ENCODE measurements at regions not wholly inside any gene's neighbourhood (a gene's known extent, or its start where the extent isn't known, plus 50 kb on each side); places are given as distances from the start of the nearest gene placed in this dataset.

DNA sequence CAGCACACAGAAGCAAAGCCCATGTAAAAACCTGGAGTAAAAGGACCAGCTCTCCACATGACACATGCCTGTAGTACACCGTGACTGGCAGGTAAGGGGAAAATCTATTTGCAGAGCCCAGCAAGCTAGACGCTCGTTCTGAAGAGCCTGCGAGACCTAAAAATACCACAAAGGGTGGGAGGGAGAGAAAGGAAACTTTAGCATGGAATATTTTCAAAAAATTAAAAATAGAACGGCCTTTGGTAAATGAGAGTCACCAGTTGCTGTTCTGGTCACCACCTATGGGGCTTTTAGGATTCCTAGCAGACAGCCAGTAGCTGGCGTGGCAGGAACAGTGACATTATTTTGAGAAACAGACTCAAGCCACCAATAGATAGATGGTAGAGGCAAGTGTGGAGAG is 115.5 kb downstream of the MID1IP1 start:
- TF ChIP-seq EP300 (IDR thresholded peaks at IDR 0.05; ENCODE audit: borderline replicate concordance) (no peak), TEAD4 (IDR thresholded peaks at IDR 0.05) (no peak), CEBPB (IDR thresholded peaks at IDR 0.05) (no peak), REST (IDR thresholded peaks at IDR 0.05; ENCODE audit: low read depth) (no peak), FOXM1 (IDR thresholded peaks at IDR 0.05; ENCODE audit: borderline replicate concordance, low read depth) (no peak), MAX (IDR thresholded peaks at IDR 0.05) (no peak), USF1 (IDR thresholded peaks at IDR 0.05) (no peak), ZBTB7A (IDR thresholded peaks at IDR 0.05; ENCODE audit: low read depth) (no peak), NFIC (IDR thresholded peaks at IDR 0.05) (no peak), YY1 (IDR thresholded peaks at IDR 0.05; ENCODE audit: low read depth) (no peak), RAD21 (IDR thresholded peaks at IDR 0.05; ENCODE audit: low read depth) (no peak), EGR1 (IDR thresholded peaks at IDR 0.05) (no peak), TAF1 (IDR thresholded peaks at IDR 0.05; ENCODE audit: low read depth) (no peak), TCF12 (IDR thresholded peaks at IDR 0.05; ENCODE audit: low read depth) (no peak), CREB1 (IDR thresholded peaks at IDR 0.05; ENCODE audit: low read depth) (no peak)

DNA sequence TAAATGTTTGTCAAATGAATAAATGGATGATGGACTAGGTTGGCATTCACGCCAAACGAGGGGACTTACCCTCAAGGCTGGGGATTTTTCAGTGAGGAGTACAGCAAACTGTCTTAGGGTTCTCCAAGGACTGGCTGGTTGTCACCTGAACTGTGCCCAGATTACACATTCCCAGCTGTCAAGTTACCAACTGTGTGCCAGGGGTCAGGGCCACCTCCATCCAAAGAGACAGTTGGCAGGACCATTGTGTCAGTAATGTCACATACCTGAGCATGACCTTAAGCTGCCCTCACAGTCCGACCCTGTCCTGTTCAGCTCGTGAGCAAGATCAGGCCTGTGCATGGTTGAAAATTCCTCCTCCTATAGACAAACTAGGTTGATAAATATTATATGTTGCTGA is 116.7 kb downstream of the MID1IP1 start:
- no peak for TF ChIP-seq REST (IDR thresholded peaks at IDR 0.05; ENCODE audit: low read depth)
- no peak for TF ChIP-seq EGR1 (IDR thresholded peaks at IDR 0.05)
- no peak for TF ChIP-seq MAX (IDR thresholded peaks at IDR 0.05)
- TF ChIP-seq TCF12 (IDR thresholded peaks at IDR 0.05; ENCODE audit: low read depth): no peak
- TF ChIP-seq NFIC (IDR thresholded peaks at IDR 0.05): no peak
- TF ChIP-seq FOXM1 (IDR thresholded peaks at IDR 0.05; ENCODE audit: borderline replicate concordance, low read depth): no peak
- no peak for TF ChIP-seq USF1 (IDR thresholded peaks at IDR 0.05)
- TF ChIP-seq CREB1 (IDR thresholded peaks at IDR 0.05; ENCODE audit: low read depth): no peak
- no peak for TF ChIP-seq EP300 (IDR thresholded peaks at IDR 0.05; ENCODE audit: borderline replicate concordance)
- no peak for TF ChIP-seq CEBPB (IDR thresholded peaks at IDR 0.05)
- TF ChIP-seq RAD21 (IDR thresholded peaks at IDR 0.05; ENCODE audit: low read depth): no peak
- no peak for TF ChIP-seq TAF1 (IDR thresholded peaks at IDR 0.05; ENCODE audit: low read depth)
- TF ChIP-seq TEAD4 (IDR thresholded peaks at IDR 0.05): no peak
- TF ChIP-seq YY1 (IDR thresholded peaks at IDR 0.05; ENCODE audit: low read depth): no peak
- TF ChIP-seq ZBTB7A (IDR thresholded peaks at IDR 0.05; ENCODE audit: low read depth): no peak

- no peak for TF ChIP-seq FOXM1 (IDR thresholded peaks at IDR 0.05; ENCODE audit: borderline replicate concordance, low read depth)
- no peak for TF ChIP-seq TCF12 (IDR thresholded peaks at IDR 0.05; ENCODE audit: low read depth)
- TF ChIP-seq EGR1 (IDR thresholded peaks at IDR 0.05): no peak
- TF ChIP-seq TEAD4 (IDR thresholded peaks at IDR 0.05): no peak
Measured at GRCh38 chrX:38919202-38919601, 117.9 kb downstream of the MID1IP1 start.

DNA sequence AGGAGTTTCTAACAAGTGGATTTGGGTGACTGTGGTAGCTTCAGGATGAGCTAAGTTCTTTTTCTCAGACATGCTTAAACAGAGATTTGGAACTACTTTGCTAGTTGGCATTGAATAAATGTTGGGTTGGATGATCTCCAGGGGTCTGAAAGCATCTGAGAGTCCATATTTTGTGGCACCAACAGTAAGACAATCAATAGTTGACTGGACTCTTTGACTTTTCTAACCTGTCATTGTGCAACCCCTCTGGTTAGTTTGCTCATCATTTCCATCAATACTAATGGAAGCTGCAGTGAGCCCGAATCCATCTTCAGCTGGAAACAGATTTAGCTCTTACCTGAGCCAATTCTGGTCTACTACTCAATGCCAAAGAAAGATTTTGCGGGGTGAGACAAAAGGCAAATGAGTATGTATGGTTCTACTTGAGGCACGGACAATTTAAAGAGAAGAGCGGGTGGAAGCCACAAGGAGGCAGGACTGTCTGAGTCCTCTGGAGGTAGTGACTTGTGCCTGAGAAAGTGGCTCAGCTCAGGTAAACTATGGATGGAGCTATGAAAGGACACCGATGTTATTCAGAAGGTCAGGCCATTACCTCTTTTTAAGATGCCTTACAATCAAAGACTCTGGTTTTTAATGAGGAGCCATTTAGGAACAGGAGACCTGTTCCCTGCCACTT is 118.7 kb downstream of the MID1IP1 start:
- TF ChIP-seq TEAD4 (IDR thresholded peaks at IDR 0.05): no peak
- TF ChIP-seq EP300 (IDR thresholded peaks at IDR 0.05; ENCODE audit: borderline replicate concordance): no peak
- no peak for TF ChIP-seq USF1 (IDR thresholded peaks at IDR 0.05)
- TF ChIP-seq FOXM1 (IDR thresholded peaks at IDR 0.05; ENCODE audit: borderline replicate concordance, low read depth): no peak
- TF ChIP-seq CREB1 (IDR thresholded peaks at IDR 0.05; ENCODE audit: low read depth): no peak
- TF ChIP-seq REST (IDR thresholded peaks at IDR 0.05; ENCODE audit: low read depth): no peak
- TF ChIP-seq CEBPB (IDR thresholded peaks at IDR 0.05): no peak
- TF ChIP-seq TCF12 (IDR thresholded peaks at IDR 0.05; ENCODE audit: low read depth): no peak
- no peak for TF ChIP-seq EGR1 (IDR thresholded peaks at IDR 0.05)
- TF ChIP-seq TAF1 (IDR thresholded peaks at IDR 0.05; ENCODE audit: low read depth): no peak
- TF ChIP-seq ZBTB7A (IDR thresholded peaks at IDR 0.05; ENCODE audit: low read depth): no peak
- no peak for TF ChIP-seq NFIC (IDR thresholded peaks at IDR 0.05)
- TF ChIP-seq RAD21 (IDR thresholded peaks at IDR 0.05; ENCODE audit: low read depth): no peak
- no peak for TF ChIP-seq MAX (IDR thresholded peaks at IDR 0.05)
- no peak for TF ChIP-seq YY1 (IDR thresholded peaks at IDR 0.05; ENCODE audit: low read depth)

Data from Ishikawa (cell line).